LNCAP (cell line): ENCODE measurements at regions not wholly inside any gene's neighbourhood (a gene's known extent, or its start where the extent isn't known, plus 50 kb on each side); places are given as distances from the start of the nearest gene placed in this dataset.

Experiments used
- CTCF ChIP-seq: fragments of 450-650 bp; IDR thresholded peaks from 2 replicates; pipeline ENCODE4 v1.5.1; 2017; ENCODE audit warnings: mild to moderate bottlenecking

- no peak for TF ChIP-seq CTCF
Observed at GRCh38 chr3:24616110-24616829, 121.6 kb upstream of the THRB start.

DNA sequence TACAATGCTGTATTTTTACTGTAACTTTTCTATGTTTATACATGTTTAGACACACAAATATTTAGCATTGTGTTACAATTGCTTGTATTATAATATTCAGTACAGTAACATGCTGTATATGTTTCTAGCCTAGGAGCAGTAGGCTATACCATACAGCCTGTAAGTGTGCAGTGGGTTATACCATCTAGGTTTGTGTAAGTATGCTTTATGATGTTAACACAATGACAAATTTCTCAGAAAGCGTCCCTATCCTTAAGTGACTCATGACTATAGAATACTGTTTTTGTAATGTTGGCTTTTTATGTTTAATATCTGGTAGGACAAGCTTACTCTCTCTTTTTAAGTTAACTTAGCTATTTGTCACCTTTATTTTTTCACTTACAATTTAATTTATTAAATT is 127.5 kb upstream of the THRB start:
- no peak for TF ChIP-seq CTCF

DNA sequence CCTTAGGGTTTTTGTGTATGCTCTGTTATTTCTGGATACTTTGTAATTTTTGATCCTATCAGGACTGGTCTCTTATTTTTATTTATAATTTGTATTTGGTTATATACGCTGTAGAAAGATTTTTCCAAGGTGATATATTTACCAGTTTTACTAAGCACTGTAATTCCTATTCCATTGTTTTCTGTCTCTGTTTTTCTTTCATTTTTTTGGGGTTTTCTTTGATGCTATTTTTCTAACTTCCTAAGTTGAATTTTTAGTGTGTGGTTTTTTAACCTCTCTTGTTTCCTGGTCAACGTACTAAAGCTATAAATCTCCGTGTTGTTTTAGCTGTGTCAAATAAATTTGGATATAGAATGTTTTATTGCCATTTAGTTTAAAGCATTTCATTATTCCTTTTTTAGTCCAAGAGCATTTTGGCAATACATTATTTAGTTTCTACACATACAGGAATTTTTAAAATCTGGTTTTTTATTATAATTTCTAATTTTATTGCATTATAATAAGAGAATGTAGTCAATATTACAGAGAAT is 128.1 kb upstream of the THRB start:
- TF ChIP-seq CTCF: no peak

- no peak for TF ChIP-seq CTCF
Observed at GRCh38 chr3:24623657-24624056, 129.0 kb upstream of the THRB start.

GRCh38 chr3:24624938-24625681 is 130.5 kb upstream of the THRB start:
- no peak for TF ChIP-seq CTCF

DNA sequence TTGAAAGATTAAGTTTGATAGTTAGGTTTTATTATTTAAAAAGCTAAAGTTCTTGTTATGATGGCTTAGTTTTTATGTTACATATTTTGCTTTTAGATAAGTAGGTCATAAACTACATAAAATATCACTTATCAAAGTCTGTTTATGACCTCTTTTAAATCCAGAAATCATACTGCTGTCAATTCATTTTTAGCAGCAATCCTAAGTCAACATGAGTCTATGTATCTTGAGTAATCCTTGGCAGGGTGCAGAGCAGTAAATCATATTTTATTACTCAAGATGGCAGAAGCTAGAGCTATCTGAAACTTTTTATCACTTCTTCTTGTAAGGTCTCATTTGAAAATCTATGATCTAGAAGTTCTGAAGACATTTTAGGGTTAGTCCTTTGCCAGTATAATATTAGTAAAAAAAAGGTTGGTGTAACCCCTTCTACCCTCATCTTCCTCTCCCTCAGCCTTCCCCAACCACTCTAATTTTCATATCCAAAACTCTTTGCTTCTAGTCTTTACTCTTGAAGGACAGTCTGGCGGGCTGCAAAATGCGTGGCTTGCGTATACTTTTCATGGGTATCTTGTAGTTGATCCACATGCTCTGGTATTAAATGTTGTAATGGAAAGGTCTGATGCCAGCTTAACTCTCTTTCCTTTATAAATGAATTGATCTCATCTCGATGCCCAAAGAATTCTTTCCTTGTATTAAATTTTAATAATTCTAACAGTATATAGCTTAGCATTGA is 134.0 kb upstream of the THRB start:
- no peak for TF ChIP-seq CTCF

DNA sequence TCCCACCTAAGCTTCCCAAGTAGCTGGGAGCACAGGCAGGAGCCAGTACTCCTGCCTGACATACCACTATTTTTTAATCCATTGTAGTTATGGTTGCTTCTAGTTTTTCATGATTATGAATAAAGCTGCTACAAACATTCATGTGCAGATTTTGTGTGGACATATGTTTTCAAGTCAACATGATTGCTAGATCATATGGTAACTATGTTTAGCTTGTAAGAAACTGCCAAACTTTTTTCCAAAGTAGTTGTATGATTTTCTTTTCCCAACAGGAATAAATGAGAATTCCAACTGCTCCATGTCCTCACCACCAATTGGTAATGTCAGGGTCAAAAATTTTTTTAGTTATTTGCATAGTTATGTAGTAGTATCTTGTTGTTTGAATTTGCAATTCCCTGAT is 136.8 kb upstream of the THRB start:
- no peak for TF ChIP-seq CTCF
